B cell (primary cell): ENCODE measurements at regions not wholly inside any gene's neighbourhood (a gene's known extent, or its start where the extent isn't known, plus 50 kb on each side); places are given as distances from the start of the nearest gene placed in this dataset.

Experiments used
- ATAC-seq: fragments of 200-7000 bp; cut with Tn5 transposase; one replicate; pipeline ENCODE4 v1.10.0; 2021; ENCODE audit warnings: low read depth, mild to moderate bottlenecking, moderate number of reproducible peaks, moderate library complexity
- CTCF ChIA-PET: fragments of 350-600 bp; sonication (Branson Sonifier 250); formaldehyde crosslinking; loops from one replicate; lab custom pipeline; 2021; ENCODE audit warnings: antibody characterized with exemption, inconsistent platforms; lab: Charles Lee
- POLR2A ChIA-PET: fragments of 350-600 bp; sonication (Branson Sonifier 250); formaldehyde crosslinking; loops from one replicate; lab custom pipeline; 2021; ENCODE audit warnings: antibody characterized with exemption; lab: Charles Lee
- DNase-seq: peaks from one replicate; pipeline ENCODE4 v3.0.0; 2013
- H2AFZ ChIP-seq: 2 replicates; pipeline ENCODE4 v1.6.1; 2012; ENCODE audit warnings: mild to moderate bottlenecking, low read depth, low read length; ENCODE audit not compliant: insufficient read depth, poor library complexity, severe bottlenecking
- H3K27ac ChIP-seq, 2 donors: 1 replicate in 1 of 2; 2 replicates in 1 of 2; pipeline ENCODE4 v1.5.1; 2012 to 2013; ENCODE audit warnings: low read length in 2 of 2, mild to moderate bottlenecking in 2 of 2, moderate library complexity in 1 of 2
- H3K27me3 ChIP-seq, 4 experiments: fragments of 200-600 bp in 1 of 4; sonication (generic) in 1 of 4; replicated peaks in 1 of 4; 1 replicate in 2 of 4; 2 replicates in 2 of 4; pipeline versions ENCODE4 v1.6.1 to v1.7.0; 2013 to 2016; ENCODE audit warnings: low read length in 3 of 4, mild to moderate bottlenecking in 2 of 4, mixed read lengths in 1 of 4, moderate library complexity in 1 of 4; ENCODE audit not compliant: insufficient read depth in 4 of 4, control insufficient read depth in 3 of 4; ENCODE audit errors: control extremely low read depth in 1 of 4
- H3K36me3 ChIP-seq, 2 experiments: replicated peaks in 1 of 2; 1 replicate in 1 of 2; 2 replicates in 1 of 2; pipeline versions ENCODE4 v1.6.1 to v1.7.1; 2013; ENCODE audit warnings: low read length in 1 of 2; ENCODE audit not compliant: insufficient read depth in 2 of 2, control insufficient read depth in 1 of 2; ENCODE audit errors: control extremely low read depth in 1 of 2, extremely low read depth in 1 of 2
- H3K4me1 ChIP-seq, 2 donors: fragments of 200-600 bp in 1 of 2; sonication (generic) in 1 of 2; 1 replicate in 1 of 2; 2 replicates in 1 of 2; pipeline versions ENCODE4 v1.5.1 to v1.6.1; 2013 to 2017; ENCODE audit warnings: low read length in 2 of 2; ENCODE audit not compliant: control insufficient read depth in 2 of 2, insufficient read depth in 2 of 2
- H3K4me2 ChIP-seq: replicated peaks from 2 replicates; pipeline ENCODE3; 2012; ENCODE audit warnings: mild to moderate bottlenecking, low read depth, low read length; ENCODE audit not compliant: poor library complexity, severe bottlenecking
- H3K4me3 ChIP-seq, 5 experiments: fragments of 200-600 bp in 1 of 5; sonication (generic) in 1 of 5; 1 replicate in 3 of 5; 2 replicates in 2 of 5; pipeline versions ENCODE4 v1.5.1 to v1.7.0; 2011 to 2016; ENCODE audit warnings: low read length in 4 of 5, mild to moderate bottlenecking in 4 of 5, low read depth in 2 of 5, control low read depth in 1 of 5, moderate library complexity in 1 of 5; ENCODE audit not compliant: insufficient read depth in 1 of 5; ENCODE audit errors: control extremely low read depth in 1 of 5, extremely low read depth in 1 of 5
- H3K79me2 ChIP-seq: fragments of 200-600 bp; sonication (generic); one replicate; pipeline ENCODE4 v1.6.0; 2016; ENCODE audit warnings: low read length; ENCODE audit not compliant: control insufficient read depth, insufficient read depth
- H3K9ac ChIP-seq: fragments of 200-600 bp; sonication (generic); 2 replicates; pipeline ENCODE4 v1.6.1; 2017; ENCODE audit warnings: mild to moderate bottlenecking, low read length, moderate library complexity
- H3K9me3 ChIP-seq, 3 donors: one replicate each; pipeline versions ENCODE4 v1.6.1 to v1.7.1; 2013; ENCODE audit warnings: low read length in 2 of 3; ENCODE audit not compliant: control insufficient read depth in 2 of 3, insufficient read depth in 1 of 3; ENCODE audit errors: control extremely low read depth in 1 of 3
- H4K20me1 ChIP-seq: 2 replicates; pipeline ENCODE4 v1.6.0; 2012; ENCODE audit warnings: mild to moderate bottlenecking, low read length; ENCODE audit not compliant: insufficient read depth, control insufficient read depth, poor library complexity, severe bottlenecking
- H3K27ac Mint-ChIP-seq: one replicate; pipeline ENCODE4 v1.8.0; 2021; ENCODE audit warnings: mixed read lengths
- H3K27me3 Mint-ChIP-seq: one replicate; pipeline ENCODE4 v1.8.0; 2021; ENCODE audit warnings: mixed read lengths
- H3K4me1 Mint-ChIP-seq: one replicate; pipeline ENCODE4 v1.8.0; 2021; ENCODE audit warnings: mixed read lengths
- H3K4me3 Mint-ChIP-seq: one replicate; pipeline ENCODE4 v1.8.0; 2021; ENCODE audit warnings: mixed read lengths
- H3K9me3 Mint-ChIP-seq: one replicate; pipeline ENCODE4 v1.8.0; 2022; ENCODE audit warnings: mixed read lengths; ENCODE audit not compliant: insufficient read depth
- EZH2 ChIP-seq: IDR thresholded peaks from 2 replicates; pipeline ENCODE4 v1.6.1; 2012; ENCODE audit warnings: borderline replicate concordance, low read depth, mild to moderate bottlenecking, moderate library complexity, low read length; ENCODE audit not compliant: insufficient read depth, poor library complexity, severe bottlenecking
- WGBS: methylation state at CpG from one replicate; pipeline ENCODE4 v1.1.5; 2013; ENCODE audit warnings: missing lambda C conversion rate; ENCODE audit not compliant: insufficient coverage; 5-methylcytosine and 5-hydroxymethylcytosine counted together
- intact Hi-C: fragments of 100-400 bp; cut with micrococcal nuclease; formaldehyde crosslinking; loops from one replicate; pipeline ENCODE4 v1.10.0; 2022
- TF ChIP-seq, protein P1 (sequence below): fragments of 200-600 bp; IDR thresholded peaks from one replicate; pipeline ENCODE4 v1.8.0; 2022; ENCODE audit warnings: antibody characterized with exemption, mild to moderate bottlenecking

DNA sequence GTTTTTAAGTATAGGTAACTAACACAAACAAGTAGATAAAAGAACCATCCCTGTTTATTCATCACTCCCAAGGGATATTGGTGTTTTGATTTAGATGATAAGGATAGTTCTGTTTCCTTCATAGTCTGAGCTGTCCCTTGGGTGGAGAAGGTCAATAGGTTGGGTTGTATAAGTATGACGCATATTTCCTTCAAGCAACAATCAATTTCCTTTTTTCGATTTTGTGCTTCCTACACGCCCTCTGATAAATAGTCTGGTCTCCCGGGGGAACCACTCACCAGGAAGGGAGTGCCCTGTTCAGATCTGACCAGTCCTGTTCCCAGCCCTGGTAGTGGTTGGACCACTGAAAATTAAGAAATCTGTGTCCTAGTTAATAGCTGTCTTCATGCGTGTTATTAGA is 378.8 kb upstream of the FAR2 start:
- H3K9ac ChIP-seq: no peak overlapping the region
- Mint-ChIP-seq H3K9me3 (no peaks in the 10 kb centered on the region), H3K4me1 (no peaks in the 10 kb centered on the region), H3K4me3 (no peak overlapping the region), H3K27me3 (no peaks in the 10 kb centered on the region), H3K27ac (no peak overlapping the region)
- no peaks in the 10 kb centered on the region for H4K20me1 ChIP-seq
- H3K4me3 ChIP-seq: no peak overlapping the region
- CTCF ChIA-PET: no interaction called here
- no peak for DNase-seq
- no peaks in the 10 kb centered on the region for H3K27me3 ChIP-seq
- no peaks in the 10 kb centered on the region for H3K4me1 ChIP-seq
- ATAC-seq: no peak
- H3K4me2 ChIP-seq: no peak overlapping the region
- 74% methylated on average over 2 of the region's 5 CpGs for WGBS
- POLR2A ChIA-PET: no interaction called here
- no peak overlapping the region for H2AFZ ChIP-seq
- H3K36me3 ChIP-seq: no peaks in the 10 kb centered on the region
- H3K79me2 ChIP-seq: no peaks in the 10 kb centered on the region
- intact Hi-C loops: no loop called here
- H3K27ac ChIP-seq: no peak overlapping the region
- TF ChIP-seq, protein P1, sequence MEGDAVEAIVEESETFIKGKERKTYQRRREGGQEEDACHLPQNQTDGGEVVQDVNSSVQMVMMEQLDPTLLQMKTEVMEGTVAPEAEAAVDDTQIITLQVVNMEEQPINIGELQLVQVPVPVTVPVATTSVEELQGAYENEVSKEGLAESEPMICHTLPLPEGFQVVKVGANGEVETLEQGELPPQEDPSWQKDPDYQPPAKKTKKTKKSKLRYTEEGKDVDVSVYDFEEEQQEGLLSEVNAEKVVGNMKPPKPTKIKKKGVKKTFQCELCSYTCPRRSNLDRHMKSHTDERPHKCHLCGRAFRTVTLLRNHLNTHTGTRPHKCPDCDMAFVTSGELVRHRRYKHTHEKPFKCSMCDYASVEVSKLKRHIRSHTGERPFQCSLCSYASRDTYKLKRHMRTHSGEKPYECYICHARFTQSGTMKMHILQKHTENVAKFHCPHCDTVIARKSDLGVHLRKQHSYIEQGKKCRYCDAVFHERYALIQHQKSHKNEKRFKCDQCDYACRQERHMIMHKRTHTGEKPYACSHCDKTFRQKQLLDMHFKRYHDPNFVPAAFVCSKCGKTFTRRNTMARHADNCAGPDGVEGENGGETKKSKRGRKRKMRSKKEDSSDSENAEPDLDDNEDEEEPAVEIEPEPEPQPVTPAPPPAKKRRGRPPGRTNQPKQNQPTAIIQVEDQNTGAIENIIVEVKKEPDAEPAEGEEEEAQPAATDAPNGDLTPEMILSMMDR: no peak
- no peak for TF ChIP-seq EZH2
- peaks cover 0 to 1% (median 0%) of the 10 kb centered on the region in 3 donors for H3K9me3 ChIP-seq

GRCh38 chr12:28771968-28772367 is 377.1 kb upstream of the FAR2 start:
- Mint-ChIP-seq H3K4me1 (no peaks in the 10 kb centered on the region), H3K27ac (no peak overlapping the region), H3K9me3 (no peaks in the 10 kb centered on the region), H3K4me3 (no peak overlapping the region), H3K27me3 (no peaks in the 10 kb centered on the region)
- DNase-seq (no peak), ATAC-seq (no peak)
- Histone ChIP-seq H3K4me1 (no peaks in the 10 kb centered on the region), H3K9ac (no peak overlapping the region), H3K36me3 (no peaks in the 10 kb centered on the region), H3K27ac (no peak overlapping the region), H2AFZ (no peak overlapping the region), H4K20me1 (no peaks in the 10 kb centered on the region), H3K27me3 (no peaks in the 10 kb centered on the region), H3K4me2 (no peak overlapping the region), H3K4me3 (no peak overlapping the region), H3K9me3 (peaks cover 0 to 1% (median 0%) of the 10 kb centered on the region in 3 donors), H3K79me2 (no peaks in the 10 kb centered on the region)
- POLR2A ChIA-PET: no interaction called here
- intact Hi-C loops: no loop called here
- CTCF ChIA-PET: no interaction called here
- WGBS: 49% methylated on average over 2 of the region's 4 CpGs
- no peak for TF ChIP-seq EZH2
- TF ChIP-seq, protein P1: no peak
